LoVo (cell line): ENCODE measurements at regions not wholly inside any gene's neighbourhood (a gene's known extent, or its start where the extent isn't known, plus 50 kb on each side); places are given as distances from the start of the nearest gene placed in this dataset.

Source experiments
- DNase-seq: peaks from one replicate; pipeline ENCODE4 v3.0.0-alpha.2; 2016; ENCODE audit warnings: low spot score

- peak; percentile 9 for DNase-seq
Measured at GRCh38 chr2:120852200-120852815, 116.6 kb downstream of the GLI2 start.

GRCh38 chr2:120853306-120854013, 117.8 kb downstream of the GLI2 start:
- DNase-seq = no peak

- no peak for DNase-seq
Measured at GRCh38 chr2:120854014-120854620, 118.4 kb downstream of the GLI2 start.

- DNase-seq = no peak
Measured at GRCh38 chr2:120854766-120855530, 119.3 kb downstream of the GLI2 start.

GRCh38 chr2:120855855-120856405, 120.3 kb downstream of the GLI2 start:
- no peak for DNase-seq

- DNase-seq = no peak
Measured at GRCh38 chr2:120856421-120856862, 120.8 kb downstream of the GLI2 start.

GRCh38 chr2:120857422-120857821, 121.8 kb downstream of the GLI2 start:
- no peak for DNase-seq

- DNase-seq = no peak
Measured at GRCh38 chr2:120857931-120858330, 122.3 kb downstream of the GLI2 start.

GRCh38 chr2:120858361-120859106, 122.9 kb downstream of the GLI2 start:
- DNase-seq = no peak

GRCh38 chr2:120859128-120859527, 123.5 kb downstream of the GLI2 start:
- no peak for DNase-seq

- DNase-seq = no peak
Measured at GRCh38 chr2:120859814-120860578, 124.3 kb downstream of the GLI2 start.

GRCh38 chr2:120860579-120860922, 124.9 kb downstream of the GLI2 start:
- DNase-seq = no peak

GRCh38 chr2:120861191-120861575, 125.5 kb downstream of the GLI2 start:
- DNase-seq = no peak

- DNase-seq = no peak
Measured at GRCh38 chr2:120861576-120862191, 126.0 kb downstream of the GLI2 start.

- no peak for DNase-seq
Measured at GRCh38 chr2:120862201-120863060, 126.8 kb downstream of the GLI2 start.

- DNase-seq = no peak
Measured at GRCh38 chr2:120863146-120863545, 127.5 kb downstream of the GLI2 start.

- DNase-seq = peak; percentile 81
Measured at GRCh38 chr2:120863661-120864320, 128.1 kb downstream of the GLI2 start.

- no peak for DNase-seq
Measured at GRCh38 chr2:120864981-120865380, 129.3 kb downstream of the GLI2 start.

GRCh38 chr2:120865656-120866055, 130.0 kb downstream of the GLI2 start:
- DNase-seq = no peak
